NB4 (cell line): ENCODE measurements at regions not wholly inside any gene's neighbourhood (a gene's known extent, or its start where the extent isn't known, plus 50 kb on each side); places are given as distances from the start of the nearest gene placed in this dataset.

Experiments
- DNase-seq: peaks from one replicate; pipeline ENCODE4 v3.0.0; 2010; ENCODE audit warnings: low read depth
- H3K4me3 ChIP-seq: one replicate; pipeline ENCODE4 v1.5.1; 2011; ENCODE audit warnings: mild to moderate bottlenecking, low read depth, low read length, moderate library complexity
- MYC ChIP-seq: IDR thresholded peaks from 2 replicates; pipeline ENCODE4 v1.6.1; 2011; ENCODE audit warnings: low read depth, low read length
- POLR2A ChIP-seq: IDR thresholded peaks from 2 replicates; pipeline ENCODE4 v1.6.1; 2011; ENCODE audit warnings: mild to moderate bottlenecking; ENCODE audit not compliant: insufficient read length; ENCODE audit errors: extremely low read depth
- TF ChIP-seq, protein P1 (sequence below): IDR thresholded peaks from 2 replicates; pipeline ENCODE4 v1.6.1; 2011; ENCODE audit warnings: low read depth, low read length
- TF ChIP-seq, protein P2 (sequence below): IDR thresholded peaks from one replicate; pipeline ENCODE4 v1.5.1; 2012; ENCODE audit warnings: low read depth, low read length

GRCh38 chr10:90141791-90142190, 440.4 kb downstream of the KIF20B start:
- H3K4me3 ChIP-seq = no peak overlapping the region
- DNase-seq = no peak
- no peak for TF ChIP-seq MYC
- no peak for TF ChIP-seq POLR2A
- TF ChIP-seq, protein P1, sequence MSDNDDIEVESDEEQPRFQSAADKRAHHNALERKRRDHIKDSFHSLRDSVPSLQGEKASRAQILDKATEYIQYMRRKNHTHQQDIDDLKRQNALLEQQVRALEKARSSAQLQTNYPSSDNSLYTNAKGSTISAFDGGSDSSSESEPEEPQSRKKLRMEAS = no peak
- TF ChIP-seq, protein P2, sequence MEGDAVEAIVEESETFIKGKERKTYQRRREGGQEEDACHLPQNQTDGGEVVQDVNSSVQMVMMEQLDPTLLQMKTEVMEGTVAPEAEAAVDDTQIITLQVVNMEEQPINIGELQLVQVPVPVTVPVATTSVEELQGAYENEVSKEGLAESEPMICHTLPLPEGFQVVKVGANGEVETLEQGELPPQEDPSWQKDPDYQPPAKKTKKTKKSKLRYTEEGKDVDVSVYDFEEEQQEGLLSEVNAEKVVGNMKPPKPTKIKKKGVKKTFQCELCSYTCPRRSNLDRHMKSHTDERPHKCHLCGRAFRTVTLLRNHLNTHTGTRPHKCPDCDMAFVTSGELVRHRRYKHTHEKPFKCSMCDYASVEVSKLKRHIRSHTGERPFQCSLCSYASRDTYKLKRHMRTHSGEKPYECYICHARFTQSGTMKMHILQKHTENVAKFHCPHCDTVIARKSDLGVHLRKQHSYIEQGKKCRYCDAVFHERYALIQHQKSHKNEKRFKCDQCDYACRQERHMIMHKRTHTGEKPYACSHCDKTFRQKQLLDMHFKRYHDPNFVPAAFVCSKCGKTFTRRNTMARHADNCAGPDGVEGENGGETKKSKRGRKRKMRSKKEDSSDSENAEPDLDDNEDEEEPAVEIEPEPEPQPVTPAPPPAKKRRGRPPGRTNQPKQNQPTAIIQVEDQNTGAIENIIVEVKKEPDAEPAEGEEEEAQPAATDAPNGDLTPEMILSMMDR = no peak

GRCh38 chr10:90143937-90144336, 442.5 kb downstream of the KIF20B start:
- TF ChIP-seq, protein P1 = no peak
- TF ChIP-seq MYC (no peak), POLR2A (no peak)
- TF ChIP-seq, protein P2 = no peak
- H3K4me3 ChIP-seq = no peak overlapping the region
- no peak for DNase-seq

DNA sequence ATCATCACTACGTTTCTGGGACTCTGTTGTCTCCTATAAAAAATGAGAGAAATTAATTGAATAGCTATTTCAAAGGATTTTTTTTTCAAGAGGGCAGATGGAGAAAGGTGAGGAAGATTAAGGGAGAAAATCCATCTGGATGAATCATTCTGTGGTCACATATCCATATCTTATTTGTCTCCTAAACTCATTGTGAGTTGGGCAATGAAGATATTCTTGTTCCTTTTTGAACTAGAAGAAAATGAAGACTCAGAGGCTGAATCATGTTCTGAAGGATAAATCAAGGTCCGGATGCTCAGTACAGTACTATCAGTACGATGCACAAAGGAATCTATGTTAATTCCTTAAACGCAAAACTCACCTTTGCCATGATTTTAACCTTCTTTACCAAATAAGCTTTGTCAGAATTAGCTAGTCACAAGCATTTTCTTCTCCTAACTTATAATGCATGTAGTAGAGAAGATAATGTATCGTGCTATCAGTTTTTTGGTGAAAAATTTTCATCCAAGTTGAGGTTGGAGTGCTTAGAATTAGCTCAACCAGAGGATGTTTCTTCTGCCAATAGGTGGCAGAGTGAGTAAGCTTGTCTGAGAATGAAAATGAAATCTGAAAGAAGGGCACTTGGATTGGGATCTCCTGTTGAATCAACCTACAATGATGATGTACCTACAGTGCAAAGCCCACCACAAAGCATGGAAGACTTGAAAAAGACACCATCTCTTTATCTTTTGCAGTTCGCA, 446.9 kb downstream of the KIF20B start:
- DNase-seq = peak; percentile 28
- H3K4me3 ChIP-seq = no peak overlapping the region
- TF ChIP-seq, protein P2 = peak; percentile 56
- TF ChIP-seq POLR2A = no peak

DNA sequence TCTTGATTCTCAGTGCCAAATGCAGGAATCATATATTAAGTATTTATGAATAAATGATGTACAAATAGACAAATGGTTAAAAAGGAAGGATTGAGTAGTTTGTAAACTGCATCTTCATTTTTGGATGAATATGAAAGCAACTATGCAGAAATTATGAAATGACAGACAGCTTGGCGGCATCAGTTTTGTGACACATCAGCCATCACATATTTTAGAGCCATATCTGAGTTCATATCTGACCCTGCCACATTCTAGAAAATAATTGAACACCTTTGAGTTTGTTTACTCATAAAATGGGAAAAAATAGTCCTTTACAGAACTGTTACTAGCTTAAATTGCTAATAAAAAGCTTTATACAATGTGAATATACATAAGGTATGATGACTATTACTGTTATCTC, 448.2 kb downstream of the KIF20B start:
- TF ChIP-seq, protein P1 = no peak
- TF ChIP-seq, protein P2 = no peak
- TF ChIP-seq POLR2A = no peak
- H3K4me3 ChIP-seq = no peak overlapping the region
- no peak for DNase-seq

DNA sequence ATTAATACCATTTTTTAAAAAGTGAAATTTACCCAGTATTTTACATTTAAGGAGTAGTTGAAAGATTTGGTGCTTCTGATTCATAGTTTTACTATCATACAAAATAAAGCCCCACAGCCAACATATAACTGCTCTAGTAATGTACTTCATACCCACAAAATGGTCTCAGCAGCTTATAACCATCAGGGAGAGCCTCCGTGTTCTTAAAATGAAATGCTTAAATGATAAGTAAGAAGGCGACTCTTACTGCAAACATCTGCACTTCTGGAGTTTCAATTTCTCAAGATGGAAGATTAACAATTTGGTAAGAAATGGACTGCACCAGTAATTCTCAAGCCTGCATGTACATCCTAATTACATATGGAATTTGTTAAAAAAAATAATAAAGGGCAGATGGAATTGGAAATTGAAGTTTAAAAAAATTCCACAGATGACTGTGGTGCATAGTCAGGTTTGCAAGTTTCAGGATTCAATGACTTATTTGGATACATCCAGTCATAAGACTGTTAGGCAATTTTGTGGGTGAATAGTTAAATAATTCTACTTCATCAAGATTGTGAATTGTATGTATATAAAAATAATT, 461.0 kb downstream of the KIF20B start:
- H3K4me3 ChIP-seq = no peak overlapping the region
- no peak for TF ChIP-seq MYC
- TF ChIP-seq, protein P1 = no peak
- no peak for TF ChIP-seq POLR2A
- TF ChIP-seq, protein P2 = no peak
- no peak for DNase-seq
